IPS-NIHi7 (cell line): ENCODE measurements at regions not wholly inside any gene's neighbourhood (a gene's known extent, or its start where the extent isn't known, plus 50 kb on each side); places are given as distances from the start of the nearest gene placed in this dataset.

Experiments
- DNase-seq: peaks from one replicate; pipeline ENCODE4 v3.0.0; 2012; ENCODE audit warnings: mixed read lengths; ENCODE audit errors: extremely low spot score

GRCh38 chr1:88133991-88134390, 550.1 kb upstream of the PKN2 start:
- no peak for DNase-seq

- DNase-seq, result peak; percentile 14
Measured at GRCh38 chr1:88134983-88135921, 548.8 kb upstream of the PKN2 start.

- no peak for DNase-seq
Measured at GRCh38 chr1:88139633-88140032, 544.4 kb upstream of the PKN2 start.

GRCh38 chr1:88140325-88140724, 543.7 kb upstream of the PKN2 start:
- DNase-seq, result no peak

- no peak for DNase-seq
Measured at GRCh38 chr1:88141499-88142074, 542.5 kb upstream of the PKN2 start.

GRCh38 chr1:88145752-88146151, 538.3 kb upstream of the PKN2 start:
- DNase-seq, result no peak

GRCh38 chr1:88149686-88150085, 534.4 kb upstream of the PKN2 start:
- DNase-seq, result no peak

GRCh38 chr1:88150330-88150729, 533.7 kb upstream of the PKN2 start:
- no peak for DNase-seq

- no peak for DNase-seq
Measured at GRCh38 chr1:88163187-88163586, 520.9 kb upstream of the PKN2 start.

GRCh38 chr1:88168126-88168525, 515.9 kb upstream of the PKN2 start:
- DNase-seq, result no peak

- no peak for DNase-seq
Measured at GRCh38 chr1:88169139-88169538, 514.9 kb upstream of the PKN2 start.

GRCh38 chr1:88169939-88170338, 514.1 kb upstream of the PKN2 start:
- DNase-seq, result no peak

- no peak for DNase-seq
Measured at GRCh38 chr1:88175120-88175630, 508.9 kb upstream of the PKN2 start.

- no peak for DNase-seq
Measured at GRCh38 chr1:88175631-88176226, 508.3 kb upstream of the PKN2 start.

- no peak for DNase-seq
Measured at GRCh38 chr1:88179943-88180342, 504.1 kb upstream of the PKN2 start.

GRCh38 chr1:88180449-88181108, 503.5 kb upstream of the PKN2 start:
- peak; percentile 79 for DNase-seq

GRCh38 chr1:88186911-88187310, 497.2 kb upstream of the PKN2 start:
- DNase-seq, result no peak

GRCh38 chr1:88188038-88188437, 496.0 kb upstream of the PKN2 start:
- no peak for DNase-seq

GRCh38 chr1:88189525-88189924, 494.5 kb upstream of the PKN2 start:
- DNase-seq, result no peak

GRCh38 chr1:88191917-88192316, 492.2 kb upstream of the PKN2 start:
- DNase-seq, result no peak

- no peak for DNase-seq
Measured at GRCh38 chr1:88194542-88194941, 489.5 kb upstream of the PKN2 start.

GRCh38 chr1:88200545-88200944, 483.5 kb upstream of the PKN2 start:
- DNase-seq, result no peak
